LNCaP clone FGC (cell line): ENCODE measurements at regions not wholly inside any gene's neighbourhood (a gene's known extent, or its start where the extent isn't known, plus 50 kb on each side); places are given as distances from the start of the nearest gene placed in this dataset.
"Not testable (repeated sequence)": the region's sequence is repeated elsewhere in the genome, so short reads cannot be mapped to it uniquely, and the experiment has no call there.

Experiments
- DNase-seq: peaks from one replicate; pipeline ENCODE4 v3.0.0-alpha.2; 2011; ENCODE audit warnings: low read depth
- H3K4me3 ChIP-seq: 2 replicates; pipeline ENCODE4 v1.5.1; 2011; ENCODE audit warnings: mild to moderate bottlenecking, low read depth, low read length, control low read depth
- CTCF ChIP-seq: IDR thresholded peaks from 2 replicates; pipeline ENCODE4 v1.5.1; 2012; ENCODE audit warnings: mild to moderate bottlenecking; ENCODE audit not compliant: control insufficient read depth, insufficient read depth; ENCODE audit errors: extremely low read depth

- DNase-seq: no peak
- TF ChIP-seq CTCF: no peak
- H3K4me3 ChIP-seq: no peak overlapping the region
Measured at GRCh38 chr18:78429127-78430108, 550.2 kb upstream of the SALL3 start.

GRCh38 chr18:78430131-78430758, 549.4 kb upstream of the SALL3 start:
- H3K4me3 ChIP-seq: no peak overlapping the region
- no peak for TF ChIP-seq CTCF
- no peak for DNase-seq

GRCh38 chr18:78431606-78432005, 548.0 kb upstream of the SALL3 start:
- no peak for DNase-seq
- no peak overlapping the region for H3K4me3 ChIP-seq
- peak; percentile 37 for TF ChIP-seq CTCF

- DNase-seq: no peak
- no peak for TF ChIP-seq CTCF
- no peak overlapping the region for H3K4me3 ChIP-seq
Measured at GRCh38 chr18:78433562-78433961, 546.1 kb upstream of the SALL3 start.

- H3K4me3 ChIP-seq: no peak overlapping the region
- no peak for DNase-seq
- no peak for TF ChIP-seq CTCF
Measured at GRCh38 chr18:78436110-78436509, 543.5 kb upstream of the SALL3 start.

- not testable (repeated sequence) for DNase-seq, H3K4me3 ChIP-seq
Measured at GRCh38 chr18:78438235-78438634, 541.4 kb upstream of the SALL3 start.

GRCh38 chr18:78445880-78446279, 533.7 kb upstream of the SALL3 start:
- no peak for DNase-seq
- no peak for TF ChIP-seq CTCF

More at GRCh38 chr18:78445880-78446279, 533.7 kb upstream of the SALL3 start:
- no peak overlapping the region for H3K4me3 ChIP-seq
